IPS DF 4.7 (cell line): ENCODE measurements at regions not wholly inside any gene's neighbourhood (a gene's known extent, or its start where the extent isn't known, plus 50 kb on each side); places are given as distances from the start of the nearest gene placed in this dataset.

Experiments
- DNase-seq: peaks from one replicate; pipeline ENCODE4 v3.0.0-alpha.2; 2013; ENCODE audit warnings: low spot score; ENCODE audit errors: extremely low read depth

GRCh38 chr13:64817691-64818090, 2412.4 kb downstream of the PCDH9 start:
- DNase-seq = no peak

- no peak for DNase-seq
Observed at GRCh38 chr13:64810750-64811149, 2419.4 kb downstream of the PCDH9 start.

- DNase-seq = no peak
Observed at GRCh38 chr13:64808704-64809103, 2421.4 kb downstream of the PCDH9 start.

GRCh38 chr13:64801768-64802167, 2428.4 kb downstream of the PCDH9 start:
- no peak for DNase-seq

GRCh38 chr13:64798422-64798821, 2431.7 kb downstream of the PCDH9 start:
- DNase-seq = no peak

- DNase-seq = no peak
Observed at GRCh38 chr13:64793592-64793991, 2436.5 kb downstream of the PCDH9 start.

- DNase-seq = no peak
Observed at GRCh38 chr13:64793131-64793530, 2437.0 kb downstream of the PCDH9 start.

- DNase-seq = no peak
Observed at GRCh38 chr13:64791373-64791772, 2438.8 kb downstream of the PCDH9 start.

GRCh38 chr13:64782466-64782865, 2447.7 kb downstream of the PCDH9 start:
- no peak for DNase-seq

GRCh38 chr13:64778002-64778401, 2452.1 kb downstream of the PCDH9 start:
- no peak for DNase-seq

GRCh38 chr13:64774915-64775314, 2455.2 kb downstream of the PCDH9 start:
- no peak for DNase-seq

GRCh38 chr13:64770743-64771142, 2459.4 kb downstream of the PCDH9 start:
- no peak for DNase-seq

- no peak for DNase-seq
Observed at GRCh38 chr13:64767054-64767453, 2463.1 kb downstream of the PCDH9 start.

- DNase-seq = no peak
Observed at GRCh38 chr13:64765636-64766035, 2464.5 kb downstream of the PCDH9 start.

GRCh38 chr13:64758521-64759244, 2471.5 kb downstream of the PCDH9 start:
- peak; percentile 53 for DNase-seq

- no peak for DNase-seq
Observed at GRCh38 chr13:64756621-64757020, 2473.5 kb downstream of the PCDH9 start.

GRCh38 chr13:64755961-64756360, 2474.2 kb downstream of the PCDH9 start:
- DNase-seq = no peak

- DNase-seq = no peak
Observed at GRCh38 chr13:64753233-64754000, 2476.7 kb downstream of the PCDH9 start.

GRCh38 chr13:64749301-64749700, 2480.8 kb downstream of the PCDH9 start:
- no peak for DNase-seq

- no peak for DNase-seq
Observed at GRCh38 chr13:64746845-64747244, 2483.3 kb downstream of the PCDH9 start.

GRCh38 chr13:64740493-64740892, 2489.6 kb downstream of the PCDH9 start:
- DNase-seq = no peak

- DNase-seq = no peak
Observed at GRCh38 chr13:64725492-64725891, 2504.6 kb downstream of the PCDH9 start.

- DNase-seq = no peak
Observed at GRCh38 chr13:64723724-64724123, 2506.4 kb downstream of the PCDH9 start.
